ENCODE measurements at regions not wholly inside any gene's neighbourhood (a gene's known extent, or its start where the extent isn't known, plus 50 kb on each side); places are given as distances from the start of the nearest gene placed in this dataset.

- in situ Hi-C loops (cut with MboI; ENCODE audit: low pct_unique_long_range_greater_than_20kb, low sequenced_read_pairs): no loop called here
- peak; percentile 88 for DNase-seq
Measured at GRCh38 chr18:24530630-24531111, 70.2 kb downstream of the HRH4 start.

GRCh38 chr18:24534271-24534670 is 73.8 kb downstream of the HRH4 start:
- in situ Hi-C loops (cut with MboI; ENCODE audit: low pct_unique_long_range_greater_than_20kb, low sequenced_read_pairs): no loop called here
- DNase-seq: no peak

GRCh38 chr18:24534737-24535136 is 74.3 kb downstream of the HRH4 start:
- in situ Hi-C loops (cut with MboI; ENCODE audit: low pct_unique_long_range_greater_than_20kb, low sequenced_read_pairs): no loop called here

GRCh38 chr18:24535527-24536295 is 75.3 kb downstream of the HRH4 start:
- no peak for DNase-seq
- in situ Hi-C loops (cut with MboI; ENCODE audit: low pct_unique_long_range_greater_than_20kb, low sequenced_read_pairs): no loop called here

More at GRCh38 chr18:24534737-24535136, 74.3 kb downstream of the HRH4 start:
- no peak for DNase-seq

- DNase-seq: no peak
- in situ Hi-C loops (cut with MboI; ENCODE audit: low pct_unique_long_range_greater_than_20kb, low sequenced_read_pairs): no loop called here
Measured at GRCh38 chr18:24536326-24536725, 75.9 kb downstream of the HRH4 start.

- in situ Hi-C loops (cut with MboI; ENCODE audit: low pct_unique_long_range_greater_than_20kb, low sequenced_read_pairs): no loop called here
- DNase-seq: no peak
Measured at GRCh38 chr18:24536834-24537233, 76.4 kb downstream of the HRH4 start.

GRCh38 chr18:24538414-24539264 is 78.2 kb downstream of the HRH4 start:
- in situ Hi-C loops (cut with MboI; ENCODE audit: low pct_unique_long_range_greater_than_20kb, low sequenced_read_pairs): no loop called here

GRCh38 chr18:24539866-24540617 is 79.6 kb downstream of the HRH4 start:
- in situ Hi-C loops (cut with MboI; ENCODE audit: low pct_unique_long_range_greater_than_20kb, low sequenced_read_pairs): no loop called here
- DNase-seq: no peak

More at GRCh38 chr18:24538414-24539264, 78.2 kb downstream of the HRH4 start:
- DNase-seq: peak; percentile 85

- no peak for DNase-seq
- in situ Hi-C loops (cut with MboI; ENCODE audit: low pct_unique_long_range_greater_than_20kb, low sequenced_read_pairs): no loop called here
Measured at GRCh38 chr18:24540896-24541295, 80.5 kb downstream of the HRH4 start.

- in situ Hi-C loops (cut with MboI; ENCODE audit: low pct_unique_long_range_greater_than_20kb, low sequenced_read_pairs): no loop called here
- no peak for DNase-seq
Measured at GRCh38 chr18:24543086-24543794, 82.8 kb downstream of the HRH4 start.

- in situ Hi-C loops (cut with MboI; ENCODE audit: low pct_unique_long_range_greater_than_20kb, low sequenced_read_pairs): no loop called here
- peak; percentile 51 for DNase-seq
Measured at GRCh38 chr18:24543795-24544498, 83.5 kb downstream of the HRH4 start.

GRCh38 chr18:24544949-24545348 is 84.5 kb downstream of the HRH4 start:
- in situ Hi-C loops (cut with MboI; ENCODE audit: low pct_unique_long_range_greater_than_20kb, low sequenced_read_pairs): no loop called here
- DNase-seq: no peak

- DNase-seq: no peak
- in situ Hi-C loops (cut with MboI; ENCODE audit: low pct_unique_long_range_greater_than_20kb, low sequenced_read_pairs): no loop called here
Measured at GRCh38 chr18:24545651-24546050, 85.2 kb downstream of the HRH4 start.

GRCh38 chr18:24546307-24546706 is 85.9 kb downstream of the HRH4 start:
- in situ Hi-C loops (cut with MboI; ENCODE audit: low pct_unique_long_range_greater_than_20kb, low sequenced_read_pairs): no loop called here
- DNase-seq: no peak

GRCh38 chr18:24548583-24548982 is 88.1 kb downstream of the HRH4 start:
- in situ Hi-C loops (cut with MboI; ENCODE audit: low pct_unique_long_range_greater_than_20kb, low sequenced_read_pairs): no loop called here
- DNase-seq: no peak

GRCh38 chr18:24552218-24552617 is 91.8 kb downstream of the HRH4 start:
- in situ Hi-C loops (cut with MboI; ENCODE audit: low pct_unique_long_range_greater_than_20kb, low sequenced_read_pairs): no loop called here
- DNase-seq: no peak

- no peak for DNase-seq
- in situ Hi-C loops (cut with MboI; ENCODE audit: low pct_unique_long_range_greater_than_20kb, low sequenced_read_pairs): no loop called here
Measured at GRCh38 chr18:24553571-24554285, 93.3 kb downstream of the HRH4 start.

- in situ Hi-C loops (cut with MboI; ENCODE audit: low pct_unique_long_range_greater_than_20kb, low sequenced_read_pairs): no loop called here
- no peak for DNase-seq
Measured at GRCh38 chr18:24558403-24558802, 98.0 kb downstream of the HRH4 start.

Measured in KBM-7 (cell line).